Spleen (tissue), 11 donors: ENCODE measurements at regions not wholly inside any gene's neighbourhood (a gene's known extent, or its start where the extent isn't known, plus 50 kb on each side); places are given as distances from the start of the nearest gene placed in this dataset.

Source experiments
- DNase-seq: peaks from one replicate; pipeline ENCODE4 v3.0.0-alpha.2; 2020
- H3K27ac ChIP-seq, 8 donors: fragments of 200-600 bp; sonication (generic) in 7 of 8; 1 replicate in 4 of 8; 2 replicates in 4 of 8; pipeline versions ENCODE4 v1.5.0 to v1.8.0; 2016 to 2021; ENCODE audit warnings: inconsistent platforms in 4 of 8, mild to moderate bottlenecking in 4 of 8, moderate library complexity in 1 of 8
- H3K27me3 ChIP-seq, 7 donors: fragments of 200-600 bp; sonication (generic) in 6 of 7; replicated peaks in 1 of 7; 1 replicate in 4 of 7; 2 replicates in 3 of 7; pipeline versions ENCODE4 v1.5.0 to v1.8.0; 2016 to 2021; ENCODE audit warnings: inconsistent platforms in 3 of 7, mild to moderate bottlenecking in 1 of 7
- H3K36me3 ChIP-seq, 6 donors: fragments of 200-600 bp; sonication (generic) in 5 of 6; 1 replicate in 4 of 6; 2 replicates in 2 of 6; pipeline versions ENCODE4 v1.5.0 to v1.8.0; 2016 to 2021; ENCODE audit warnings: inconsistent platforms in 2 of 6
- H3K4me1 ChIP-seq, 6 donors: fragments of 200-600 bp; sonication (generic) in 5 of 6; 1 replicate in 3 of 6; 2 replicates in 3 of 6; pipeline versions ENCODE4 v1.5.0 to v1.8.0; 2016 to 2021; ENCODE audit warnings: inconsistent platforms in 3 of 6
- H3K4me3 ChIP-seq, 8 donors: fragments of 200-600 bp; sonication (generic) in 7 of 8; 1 replicate in 4 of 8; 2 replicates in 4 of 8; pipeline versions ENCODE4 v1.5.0 to v1.8.0; 2016 to 2021; ENCODE audit warnings: inconsistent platforms in 4 of 8, mild to moderate bottlenecking in 4 of 8, moderate library complexity in 2 of 8
- H3K9me3 ChIP-seq, 8 donors: fragments of 200-600 bp; sonication (generic) in 7 of 8; 1 replicate in 4 of 8; 2 replicates in 4 of 8; pipeline versions ENCODE4 v1.5.0 to v1.8.0; 2016 to 2021; ENCODE audit warnings: inconsistent platforms in 4 of 8
- POLR2A ChIP-seq, 3 donors: fragments of 450-650 bp; IDR thresholded peaks; one replicate each; pipeline ENCODE4 v1.5.1; 2017; ENCODE audit warnings: antibody characterized with exemption in 3 of 3, mild to moderate bottlenecking in 1 of 3
- POLR2AphosphoS5 ChIP-seq, 3 donors: sonication (generic); formaldehyde crosslinking; IDR thresholded peaks; one replicate each; pipeline ENCODE4 v1.5.1; 2017; ENCODE audit warnings: antibody characterized with exemption in 3 of 3
- WGBS, 5 donors: extraction: QIAGEN DNeasy Blood & Tissue Kit in 3 of 5; methylation state at CpG; one replicate each; pipeline versions ENCODE4 v1.1.5 to v1.1.7; 2013 to 2018; 5-methylcytosine and 5-hydroxymethylcytosine counted together
- intact Hi-C: fragments of 100-400 bp; cut with DNase I; formaldehyde crosslinking; loops from one replicate; pipeline ENCODE4 v1.15.0; 2023; ENCODE audit warnings: low total_unique reads
- TF ChIP-seq, protein P1 (sequence below), 11 experiments: fragments of 200-600 bp in 7 of 11; fragments of 450-650 bp in 4 of 11; sonication (generic) in 4 of 11; IDR thresholded peaks in 8 of 11; conservative IDR thresholded peaks in 3 of 11; 1 replicate in 7 of 11; 2 replicates in 4 of 11; pipeline versions ENCODE4 v1.4.0 to v1.8.0; 2016 to 2021; ENCODE audit warnings: antibody characterized with exemption in 11 of 11, inconsistent platforms in 4 of 11, mild to moderate bottlenecking in 1 of 11
- donor health status: healthy with polysubstance abuse.
- donor health status: DM: no; HTN: no; CAD: no; lungs with moderate emphysema.
- donor health status: DM: no; HTN: no; CAD: no.
- donor health status: Bipolar disorder and iron deficiency.
- donor health status: healthy.
- donor health status: DM: no; HTN: no; CAD: no.
- donor health status: DM: yes; HTN: yes; CAD: no.

DNA sequence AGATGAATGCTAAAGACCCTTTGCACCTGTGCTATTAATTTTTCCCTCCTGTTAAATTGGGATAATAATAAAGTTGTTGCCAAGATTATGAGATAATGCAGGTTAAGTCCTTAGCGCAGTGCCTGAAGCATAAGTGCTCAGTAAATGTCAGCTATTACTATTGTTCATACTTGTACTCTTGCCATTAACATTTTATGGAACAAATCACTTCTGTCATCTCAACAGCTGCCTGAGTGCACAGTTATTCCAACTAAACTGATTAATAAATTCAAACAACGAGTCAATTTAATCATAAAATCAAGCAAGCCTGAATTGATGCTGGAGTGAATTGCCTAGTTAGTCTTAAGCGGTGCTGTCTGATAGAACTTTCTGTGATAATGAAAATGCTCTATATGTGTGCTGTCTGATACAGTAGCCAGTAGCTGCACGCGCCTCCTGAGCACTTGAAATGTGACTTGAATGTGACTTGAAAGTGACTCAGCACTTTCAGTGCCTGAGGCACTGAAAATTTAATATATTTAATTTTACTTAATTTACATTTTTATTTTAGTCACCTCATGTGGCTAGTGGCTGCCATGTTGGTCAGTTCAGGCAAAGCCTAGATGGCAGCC lies 198.7 kb upstream of the PFN2 start:
- Histone ChIP-seq H3K4me1 (no peaks in the 10 kb centered on the region), H3K27me3 (no peaks in the 10 kb centered on the region), H3K36me3 (no peaks in the 10 kb centered on the region), H3K27ac (no peak overlapping the region), H3K4me3 (no peak overlapping the region), H3K9me3 (no peaks in the 10 kb centered on the region)
- WGBS, 5 donors: 66 to 86% (median 80%) methylated on average over 5 of the region's 5 CpGs
- DNase-seq: no peak
- intact Hi-C loops: no loop called here
- no peak for TF ChIP-seq POLR2A (IDR thresholded peaks at IDR 0.05)
- no peak for TF ChIP-seq POLR2AphosphoS5 (IDR thresholded peaks at IDR 0.05)
- TF ChIP-seq, protein P1, sequence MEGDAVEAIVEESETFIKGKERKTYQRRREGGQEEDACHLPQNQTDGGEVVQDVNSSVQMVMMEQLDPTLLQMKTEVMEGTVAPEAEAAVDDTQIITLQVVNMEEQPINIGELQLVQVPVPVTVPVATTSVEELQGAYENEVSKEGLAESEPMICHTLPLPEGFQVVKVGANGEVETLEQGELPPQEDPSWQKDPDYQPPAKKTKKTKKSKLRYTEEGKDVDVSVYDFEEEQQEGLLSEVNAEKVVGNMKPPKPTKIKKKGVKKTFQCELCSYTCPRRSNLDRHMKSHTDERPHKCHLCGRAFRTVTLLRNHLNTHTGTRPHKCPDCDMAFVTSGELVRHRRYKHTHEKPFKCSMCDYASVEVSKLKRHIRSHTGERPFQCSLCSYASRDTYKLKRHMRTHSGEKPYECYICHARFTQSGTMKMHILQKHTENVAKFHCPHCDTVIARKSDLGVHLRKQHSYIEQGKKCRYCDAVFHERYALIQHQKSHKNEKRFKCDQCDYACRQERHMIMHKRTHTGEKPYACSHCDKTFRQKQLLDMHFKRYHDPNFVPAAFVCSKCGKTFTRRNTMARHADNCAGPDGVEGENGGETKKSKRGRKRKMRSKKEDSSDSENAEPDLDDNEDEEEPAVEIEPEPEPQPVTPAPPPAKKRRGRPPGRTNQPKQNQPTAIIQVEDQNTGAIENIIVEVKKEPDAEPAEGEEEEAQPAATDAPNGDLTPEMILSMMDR (IDR thresholded peaks at IDR 0.05 in 8 of 11, conservative IDR thresholded peaks at IDR 0.05 in 3 of 11): no peak

DNA sequence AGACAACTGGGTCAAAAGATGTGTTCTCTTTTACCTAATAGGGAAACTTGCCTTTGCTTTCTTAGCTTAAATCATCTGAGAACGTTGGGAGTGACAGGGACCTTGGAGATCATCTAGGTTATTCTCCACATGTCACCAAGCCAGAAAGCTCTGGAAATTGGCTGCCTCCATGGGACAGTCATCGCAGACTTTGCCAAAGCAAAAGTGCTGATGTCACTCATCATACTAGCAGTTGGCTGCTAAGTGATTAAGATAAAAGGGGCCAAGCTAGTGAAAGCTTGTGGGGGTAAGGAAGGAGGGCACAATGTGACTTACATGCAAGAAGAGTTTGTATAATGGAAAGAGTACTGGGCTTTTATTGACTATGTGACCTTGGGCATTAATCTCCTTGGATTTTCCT lies 198.0 kb upstream of the PFN2 start:
- Histone ChIP-seq H3K27ac (no peak overlapping the region), H3K4me1 (no peaks in the 10 kb centered on the region), H3K27me3 (no peaks in the 10 kb centered on the region), H3K9me3 (no peaks in the 10 kb centered on the region), H3K36me3 (no peaks in the 10 kb centered on the region), H3K4me3 (no peak overlapping the region)
- DNase-seq: no peak
- WGBS, 5 donors: 35 to 71% (median 52%) methylated on average over 2 of the region's 2 CpGs
- intact Hi-C loops: no loop called here
- TF ChIP-seq, protein P1 (IDR thresholded peaks at IDR 0.05 in 8 of 11, conservative IDR thresholded peaks at IDR 0.05 in 3 of 11): no peak
- TF ChIP-seq POLR2AphosphoS5 (IDR thresholded peaks at IDR 0.05) (no peak), POLR2A (IDR thresholded peaks at IDR 0.05) (no peak)

DNA sequence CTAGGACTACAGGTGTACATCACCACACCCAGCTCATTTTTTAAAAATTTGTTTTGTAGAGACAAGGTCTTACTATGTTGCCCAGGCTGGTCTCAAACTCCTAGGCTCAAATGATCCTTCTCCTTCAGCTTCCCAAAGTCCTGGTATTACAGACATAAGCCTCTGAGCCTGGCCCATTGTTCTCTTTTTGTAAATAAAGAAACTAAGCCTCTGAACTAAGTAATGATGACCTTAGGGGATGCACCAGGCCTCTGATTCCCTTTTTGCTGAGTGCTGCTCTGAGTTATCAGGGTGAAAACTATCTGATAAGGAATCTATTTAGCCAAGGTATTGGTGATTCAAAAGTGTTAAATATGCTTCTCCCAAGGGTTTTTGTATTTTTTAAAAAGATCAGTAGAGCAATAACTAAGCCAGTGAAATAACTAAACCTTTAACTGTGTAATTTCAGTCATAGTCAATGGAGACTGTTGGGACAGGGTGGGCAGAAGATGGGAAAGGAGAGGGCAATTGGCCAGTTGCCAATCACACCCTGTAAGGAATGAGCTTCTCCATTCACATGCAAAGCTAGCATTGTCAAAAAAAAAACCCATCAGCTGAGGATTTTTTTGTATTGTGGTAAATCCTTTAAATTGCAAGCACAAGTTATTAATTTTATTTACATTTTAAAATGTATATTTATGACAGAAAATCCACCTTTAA lies 194.8 kb upstream of the PFN2 start:
- Histone ChIP-seq H3K4me1 (no peaks in the 10 kb centered on the region), H3K27me3 (no peaks in the 10 kb centered on the region), H3K9me3 (no peaks in the 10 kb centered on the region), H3K27ac (no peak overlapping the region), H3K36me3 (no peaks in the 10 kb centered on the region), H3K4me3 (no peak overlapping the region)
- intact Hi-C loops: no loop called here
- no peak for TF ChIP-seq POLR2AphosphoS5 (IDR thresholded peaks at IDR 0.05)
- no peak for TF ChIP-seq POLR2A (IDR thresholded peaks at IDR 0.05)
- TF ChIP-seq, protein P1 (IDR thresholded peaks at IDR 0.05 in 8 of 11, conservative IDR thresholded peaks at IDR 0.05 in 3 of 11): no peak
- DNase-seq: no peak

DNA sequence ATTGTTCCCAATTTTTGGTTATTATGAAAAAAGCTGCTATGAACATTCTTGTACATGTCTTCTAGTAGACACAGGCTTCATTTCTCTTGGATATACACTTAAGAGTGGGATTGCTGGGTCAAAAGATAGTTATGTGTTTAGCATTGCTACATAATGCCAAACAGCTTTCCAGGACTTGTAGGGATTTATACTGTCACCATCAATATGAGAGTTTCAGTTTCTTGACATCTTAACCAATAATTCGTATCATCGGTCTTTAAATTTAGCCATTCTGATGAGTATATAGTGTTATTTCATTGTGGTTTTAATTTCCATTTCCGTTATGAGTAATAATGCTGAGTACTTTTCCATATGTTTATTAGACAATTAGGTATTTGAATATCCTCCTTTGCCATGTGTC lies 190.3 kb upstream of the PFN2 start:
- no peak for DNase-seq
- H3K36me3 ChIP-seq: no peaks in the 10 kb centered on the region
- TF ChIP-seq POLR2AphosphoS5 (IDR thresholded peaks at IDR 0.05) (no peak), POLR2A (IDR thresholded peaks at IDR 0.05) (no peak)
- TF ChIP-seq, protein P1 (IDR thresholded peaks at IDR 0.05 in 8 of 11, conservative IDR thresholded peaks at IDR 0.05 in 3 of 11): no peak
- 87 to 91% (median 90%) methylated on average over 3 of the region's 3 CpGs for WGBS, 5 donors
- intact Hi-C loops: no loop called here
- H3K4me1 ChIP-seq: no peaks in the 10 kb centered on the region
- H3K27ac ChIP-seq: no peak overlapping the region
- H3K27me3 ChIP-seq: no peaks in the 10 kb centered on the region
- H3K9me3 ChIP-seq: peaks cover 0 to 6% (median 0%) of the 10 kb centered on the region in 8 donors
- H3K4me3 ChIP-seq: no peak overlapping the region
